ENCODE measurements at regions not wholly inside any gene's neighbourhood (a gene's known extent, or its start where the extent isn't known, plus 50 kb on each side); places are given as distances from the start of the nearest gene placed in this dataset.
A peak's percentile ranks its signal among the peaks of the same experiment; 100 is the strongest.

- DNase-seq = no peak
- TF ChIP-seq POLR2A (IDR thresholded peaks at IDR 0.05; ENCODE audit: low read length) (no peak), GATA1 (IDR thresholded peaks at IDR 0.05; ENCODE audit: low read depth, low read length) (no peak)
These were observed 55.7 kb upstream of the ACADM start for GRCh38 chr1:75668813-75669212.

- no peak for TF ChIP-seq POLR2A (IDR thresholded peaks at IDR 0.05; ENCODE audit: low read length)
- TF ChIP-seq GATA1 (IDR thresholded peaks at IDR 0.05; ENCODE audit: low read depth, low read length) = no peak
- no peak for DNase-seq
These were observed 52.8 kb upstream of the ACADM start for GRCh38 chr1:75671708-75672107.

- TF ChIP-seq GATA1 (IDR thresholded peaks at IDR 0.05; ENCODE audit: low read depth, low read length) (no peak), POLR2A (IDR thresholded peaks at IDR 0.05; ENCODE audit: low read length) (no peak)
- DNase-seq = no peak
These were observed 52.4 kb upstream of the ACADM start for GRCh38 chr1:75672108-75672507.

- DNase-seq = peak; percentile 22 to 44
- no peak for TF ChIP-seq POLR2A (IDR thresholded peaks at IDR 0.05; ENCODE audit: low read length)
These were observed 51.7 kb upstream of the ACADM start for GRCh38 chr1:75672528-75673393.

GRCh38 chr1:75673399-75673798 is 51.1 kb upstream of the ACADM start:
- TF ChIP-seq GATA1 (IDR thresholded peaks at IDR 0.05; ENCODE audit: low read depth, low read length) (no peak), POLR2A (IDR thresholded peaks at IDR 0.05; ENCODE audit: low read length) (no peak)
- no peak for DNase-seq

- TF ChIP-seq POLR2A (IDR thresholded peaks at IDR 0.05; ENCODE audit: low read length) (no peak), GATA1 (IDR thresholded peaks at IDR 0.05; ENCODE audit: low read depth, low read length) (no peak)
- DNase-seq = no peak
These were observed 50.6 kb upstream of the ACADM start for GRCh38 chr1:75673885-75674284.
